Dendritic cell treated with granulocyte-macrophage colony-stimulating factor and Interleukin-4, amounts not matched to agents 40 ng/mL and 50 ng/mL, for 4 days (primary cell): ENCODE measurements at regions not wholly inside any gene's neighbourhood (a gene's known extent, or its start where the extent isn't known, plus 50 kb on each side); places are given as distances from the start of the nearest gene placed in this dataset.
"Not testable (repeated sequence)": the region's sequence is repeated elsewhere in the genome, so short reads cannot be mapped to it uniquely, and the experiment has no call there.

Source experiments
- H3K27ac Mint-ChIP-seq: one replicate; pipeline ENCODE4 v1.8.0; 2022; ENCODE audit warnings: mild to moderate bottlenecking, mixed read lengths
- H3K27me3 Mint-ChIP-seq: one replicate; pipeline ENCODE4 v1.8.0; 2022; ENCODE audit warnings: mild to moderate bottlenecking, mixed read lengths
- H3K36me3 Mint-ChIP-seq: one replicate; pipeline ENCODE4 v1.8.0; 2022; ENCODE audit warnings: low read depth, mixed read lengths
- H3K4me1 Mint-ChIP-seq: one replicate; pipeline ENCODE4 v1.8.0; 2022; ENCODE audit warnings: low read depth, mixed read lengths
- H3K4me3 Mint-ChIP-seq: one replicate; pipeline ENCODE4 v1.8.0; 2022; ENCODE audit warnings: mild to moderate bottlenecking, moderate library complexity, mixed read lengths
- H3K9me3 Mint-ChIP-seq: one replicate; pipeline ENCODE4 v1.8.0; 2022; ENCODE audit warnings: mixed read lengths
- intact Hi-C: fragments of 100-400 bp; cut with micrococcal nuclease; formaldehyde crosslinking; loops from one replicate; pipeline ENCODE4 v1.15.0; 2022

- Mint-ChIP-seq H3K9me3 (peaks cover 50% of the 10 kb centered on the region), H3K4me1 (no peaks in the 10 kb centered on the region), H3K27me3 (no peaks in the 10 kb centered on the region), H3K4me3 (no peak overlapping the region), H3K36me3 (no peaks in the 10 kb centered on the region), H3K27ac (no peak overlapping the region)
- intact Hi-C loops: no loop called here
These were observed 372.7 kb downstream of the IPO8 start for GRCh38 chr12:30323008-30323407.

- Mint-ChIP-seq H3K4me3 (no peak overlapping the region), H3K36me3 (no peaks in the 10 kb centered on the region), H3K4me1 (no peaks in the 10 kb centered on the region), H3K27me3 (no peaks in the 10 kb centered on the region), H3K27ac (no peak overlapping the region), H3K9me3 (peaks cover 43% of the 10 kb centered on the region)
- intact Hi-C loops: no loop called here
These were observed 375.1 kb downstream of the IPO8 start for GRCh38 chr12:30320561-30320960.

GRCh38 chr12:30314506-30315100, 381.1 kb downstream of the IPO8 start:
- Mint-ChIP-seq H3K36me3 (no peaks in the 10 kb centered on the region), H3K4me3 (no peak overlapping the region), H3K4me1 (no peaks in the 10 kb centered on the region), H3K9me3 (peaks cover 35% of the 10 kb centered on the region), H3K27ac (no peak overlapping the region), H3K27me3 (no peaks in the 10 kb centered on the region)
- intact Hi-C loops: no loop called here

- H3K9me3 Mint-ChIP-seq: peaks cover 64% of the 10 kb centered on the region
- intact Hi-C loops: no loop called here
- H3K27ac Mint-ChIP-seq: no peak overlapping the region
- no peaks in the 10 kb centered on the region for H3K36me3 Mint-ChIP-seq
- H3K4me3 Mint-ChIP-seq: no peak overlapping the region
- no peaks in the 10 kb centered on the region for H3K4me1 Mint-ChIP-seq
- no peaks in the 10 kb centered on the region for H3K27me3 Mint-ChIP-seq
These were observed 387.5 kb downstream of the IPO8 start for GRCh38 chr12:30308010-30308717.

- Mint-ChIP-seq H3K36me3 (no peaks in the 10 kb centered on the region), H3K27me3 (no peaks in the 10 kb centered on the region), H3K4me1 (no peaks in the 10 kb centered on the region), H3K27ac (no peak overlapping the region), H3K9me3 (peaks cover 56% of the 10 kb centered on the region), H3K4me3 (no peak overlapping the region)
- intact Hi-C loops: no loop called here
These were observed 391.1 kb downstream of the IPO8 start for GRCh38 chr12:30304528-30304927.

GRCh38 chr12:30301291-30301690, 394.4 kb downstream of the IPO8 start:
- no peaks in the 10 kb centered on the region for H3K4me1 Mint-ChIP-seq
- H3K27ac Mint-ChIP-seq: no peak overlapping the region

GRCh38 chr12:30296486-30296885, 399.2 kb downstream of the IPO8 start:
- intact Hi-C loops: no loop called here
- Mint-ChIP-seq H3K27ac (no peak overlapping the region), H3K4me3 (no peak overlapping the region), H3K27me3 (no peaks in the 10 kb centered on the region), H3K4me1 (no peaks in the 10 kb centered on the region), H3K36me3 (no peaks in the 10 kb centered on the region), H3K9me3 (peaks cover 32% of the 10 kb centered on the region)

More at GRCh38 chr12:30301291-30301690, 394.4 kb downstream of the IPO8 start:
- peaks cover 52% of the 10 kb centered on the region for H3K9me3 Mint-ChIP-seq
- no peaks in the 10 kb centered on the region for H3K27me3 Mint-ChIP-seq
- no peak overlapping the region for H3K4me3 Mint-ChIP-seq
- no peaks in the 10 kb centered on the region for H3K36me3 Mint-ChIP-seq
- intact Hi-C loops: no loop called here

- intact Hi-C loops: no loop called here
- Mint-ChIP-seq H3K4me1 (no peaks in the 10 kb centered on the region), H3K9me3 (peaks cover 9% of the 10 kb centered on the region), H3K4me3 (no peak overlapping the region), H3K36me3 (no peaks in the 10 kb centered on the region), H3K27me3 (no peaks in the 10 kb centered on the region), H3K27ac (no peak overlapping the region)
These were observed 409.2 kb downstream of the IPO8 start for GRCh38 chr12:30286345-30286926.

- Mint-ChIP-seq H3K27ac (no peak overlapping the region), H3K4me3 (no peak overlapping the region), H3K27me3 (no peaks in the 10 kb centered on the region), H3K36me3 (no peaks in the 10 kb centered on the region), H3K9me3 (peaks cover 13% of the 10 kb centered on the region), H3K4me1 (no peaks in the 10 kb centered on the region)
- intact Hi-C loops: no loop called here
These were observed 417.3 kb downstream of the IPO8 start for GRCh38 chr12:30278401-30278800.

GRCh38 chr12:30272515-30272914, 423.2 kb downstream of the IPO8 start:
- H3K4me3 Mint-ChIP-seq, intact Hi-C loops, H3K4me1 Mint-ChIP-seq, H3K27ac Mint-ChIP-seq, H3K36me3 Mint-ChIP-seq, H3K27me3 Mint-ChIP-seq: not testable (repeated sequence)
- peaks cover 32% of the 10 kb centered on the region for H3K9me3 Mint-ChIP-seq

- H3K27me3 Mint-ChIP-seq: no peaks in the 10 kb centered on the region
- intact Hi-C loops: no loop called here
- no peaks in the 10 kb centered on the region for H3K36me3 Mint-ChIP-seq
- H3K4me3 Mint-ChIP-seq: no peak overlapping the region
- peaks cover 24% of the 10 kb centered on the region for H3K9me3 Mint-ChIP-seq
- no peak overlapping the region for H3K27ac Mint-ChIP-seq
- H3K4me1 Mint-ChIP-seq: no peaks in the 10 kb centered on the region
These were observed 426.2 kb downstream of the IPO8 start for GRCh38 chr12:30269496-30269895.

- H3K4me3 Mint-ChIP-seq: no peak overlapping the region
These were observed 427.6 kb downstream of the IPO8 start for GRCh38 chr12:30268041-30268440.

GRCh38 chr12:30263434-30263833, 432.2 kb downstream of the IPO8 start:
- Mint-ChIP-seq H3K4me1 (no peaks in the 10 kb centered on the region), H3K27ac (no peak overlapping the region), H3K4me3 (no peak overlapping the region), H3K36me3 (no peaks in the 10 kb centered on the region), H3K27me3 (no peaks in the 10 kb centered on the region), H3K9me3 (peaks cover 11% of the 10 kb centered on the region)
- intact Hi-C loops: no loop called here

More at GRCh38 chr12:30268041-30268440, 427.6 kb downstream of the IPO8 start:
- H3K27me3 Mint-ChIP-seq: no peaks in the 10 kb centered on the region
- intact Hi-C loops: no loop called here
- peaks cover 16% of the 10 kb centered on the region for H3K9me3 Mint-ChIP-seq
- no peaks in the 10 kb centered on the region for H3K36me3 Mint-ChIP-seq
- H3K27ac Mint-ChIP-seq: no peak overlapping the region
- no peaks in the 10 kb centered on the region for H3K4me1 Mint-ChIP-seq

- Mint-ChIP-seq H3K4me3 (no peak overlapping the region), H3K27ac (no peak overlapping the region), H3K9me3 (peaks cover 22% of the 10 kb centered on the region), H3K36me3 (no peaks in the 10 kb centered on the region), H3K4me1 (no peaks in the 10 kb centered on the region), H3K27me3 (no peaks in the 10 kb centered on the region)
- intact Hi-C loops: no loop called here
These were observed 438.1 kb downstream of the IPO8 start for GRCh38 chr12:30257618-30258017.
